GM23338 (cell line): ENCODE measurements at regions not wholly inside any gene's neighbourhood (a gene's known extent, or its start where the extent isn't known, plus 50 kb on each side); places are given as distances from the start of the nearest gene placed in this dataset.

Experiments used
- ATAC-seq: fragments of 200-7000 bp; cut with Tn5 transposase; 3 replicates; pipeline ENCODE4 v1.9.1; 2020
- DNase-seq: peaks from one replicate; pipeline ENCODE4 v3.0.0-alpha.2; 2015; ENCODE audit warnings: low spot score
- H2AFZ ChIP-seq: fragments of 200-600 bp; sonication (generic); 2 replicates; pipeline ENCODE4 v1.8.0; 2016; ENCODE audit warnings: antibody characterized with exemption, mild to moderate bottlenecking, moderate library complexity
- H3F3A ChIP-seq: fragments of 200-600 bp; sonication (generic); replicated peaks from 2 replicates; pipeline ENCODE4 v1.8.0; 2017; ENCODE audit warnings: antibody characterized with exemption, mixed run types, low read depth
- H3K27ac ChIP-seq: fragments of 200-600 bp; sonication (generic); 2 replicates; pipeline ENCODE4 v1.6.1; 2016; ENCODE audit warnings: low read depth
- H3K27me3 ChIP-seq: fragments of 200-600 bp; sonication (generic); 2 replicates; pipeline ENCODE4 v1.8.0; 2016; ENCODE audit warnings: mild to moderate bottlenecking, mixed run types, moderate library complexity; ENCODE audit not compliant: insufficient read depth
- H3K36me3 ChIP-seq: fragments of 200-600 bp; sonication (generic); 2 replicates; pipeline ENCODE4 v1.8.0; 2016; ENCODE audit warnings: mild to moderate bottlenecking; ENCODE audit not compliant: insufficient read depth
- H3K4me1 ChIP-seq: fragments of 200-600 bp; sonication (generic); 2 replicates; pipeline ENCODE4 v1.8.0; 2016; ENCODE audit warnings: mild to moderate bottlenecking, moderate library complexity; ENCODE audit not compliant: insufficient read depth
- H3K4me2 ChIP-seq: fragments of 200-600 bp; sonication (generic); 2 replicates; pipeline ENCODE4 v1.7.1; 2017; ENCODE audit warnings: mixed run types
- H3K4me3 ChIP-seq: fragments of 200-600 bp; sonication (generic); 2 replicates; pipeline ENCODE4 v1.6.1; 2016; ENCODE audit warnings: mixed run types
- H3K79me2 ChIP-seq: fragments of 200-600 bp; sonication (generic); replicated peaks from 2 replicates; pipeline ENCODE4 v1.8.0; 2017; ENCODE audit warnings: mild to moderate bottlenecking; ENCODE audit not compliant: insufficient read depth
- H3K9me2 ChIP-seq: fragments of 200-600 bp; sonication (generic); 2 replicates; pipeline ENCODE4 v1.8.0; 2017; ENCODE audit not compliant: insufficient read depth
- H4K20me1 ChIP-seq: fragments of 200-600 bp; sonication (generic); replicated peaks from 2 replicates; pipeline ENCODE4 v1.8.0; 2017; ENCODE audit warnings: mild to moderate bottlenecking; ENCODE audit not compliant: insufficient read depth
- H3K27ac Mint-ChIP-seq: 2 replicates; pipeline ENCODE4 v1.8.0; 2020; ENCODE audit warnings: inconsistent platforms, mild to moderate bottlenecking, moderate library complexity, mixed read lengths
- H3K27me3 Mint-ChIP-seq: 3 replicates; pipeline ENCODE4 v1.8.0; 2022; ENCODE audit warnings: low read depth, mild to moderate bottlenecking, moderate library complexity, mixed read lengths, inconsistent platforms; ENCODE audit not compliant: insufficient read depth, poor library complexity
- H3K36me3 Mint-ChIP-seq: 3 replicates; pipeline ENCODE4 v1.8.0; 2021; ENCODE audit warnings: low read depth, mild to moderate bottlenecking, inconsistent platforms, moderate library complexity, mixed read lengths
- H3K4me1 Mint-ChIP-seq: 3 replicates; pipeline ENCODE4 v1.8.0; 2020; ENCODE audit warnings: mild to moderate bottlenecking, inconsistent platforms, mixed read lengths
- H3K4me3 Mint-ChIP-seq: 3 replicates; pipeline ENCODE4 v1.8.0; 2021; ENCODE audit warnings: moderate library complexity, mild to moderate bottlenecking, inconsistent platforms, mixed read lengths
- H3K9me3 Mint-ChIP-seq: 3 replicates; pipeline ENCODE4 v1.8.0; 2020; ENCODE audit warnings: moderate library complexity, mild to moderate bottlenecking, inconsistent platforms, mixed read lengths
- CREB1 ChIP-seq: fragments of 250-450 bp; sonication (Bioruptor Pico); IDR thresholded peaks from 2 replicates; pipeline ENCODE4 v1.5.0; 2020; ENCODE audit warnings: low read depth, mild to moderate bottlenecking, moderate library complexity
- EZH2phosphoT487 ChIP-seq: fragments of 200-600 bp; sonication (generic); IDR thresholded peaks from one replicate; pipeline ENCODE4 v1.8.1; 2018; ENCODE audit warnings: antibody characterized with exemption; ENCODE audit not compliant: unreplicated experiment
- JUNB ChIP-seq: IDR thresholded peaks from one replicate; pipeline ENCODE4 v1.6.1; 2016; ENCODE audit warnings: antibody characterized with exemption; ENCODE audit not compliant: unreplicated experiment
- NANOG ChIP-seq: IDR thresholded peaks from 2 replicates; pipeline ENCODE4 v1.6.1; 2016; ENCODE audit warnings: antibody characterized with exemption, borderline replicate concordance
- ZNF331 ChIP-seq: fragments of 250-450 bp; sonication (Bioruptor Pico); IDR thresholded peaks from 2 replicates; pipeline ENCODE4 v1.5.0; 2020; ENCODE audit warnings: low read depth, mild to moderate bottlenecking, moderate library complexity
- TF ChIP-seq, protein P1 (sequence below): fragments of 250-450 bp; sonication (Bioruptor Pico); IDR thresholded peaks from 2 replicates; pipeline ENCODE4 v1.5.0; 2020; ENCODE audit warnings: mild to moderate bottlenecking, moderate library complexity
- TF ChIP-seq, protein P2 (sequence below), 2 experiments: fragments of 200-600 bp in 1 of 2; sonication (generic) in 1 of 2; conservative IDR thresholded peaks; 2 replicates each; pipeline versions ENCODE4 v1.5.1 to v1.6.1; 2016 to 2017; ENCODE audit warnings: antibody characterized with exemption in 2 of 2, low read depth in 2 of 2, mild to moderate bottlenecking in 2 of 2, moderate library complexity in 1 of 2

DNA sequence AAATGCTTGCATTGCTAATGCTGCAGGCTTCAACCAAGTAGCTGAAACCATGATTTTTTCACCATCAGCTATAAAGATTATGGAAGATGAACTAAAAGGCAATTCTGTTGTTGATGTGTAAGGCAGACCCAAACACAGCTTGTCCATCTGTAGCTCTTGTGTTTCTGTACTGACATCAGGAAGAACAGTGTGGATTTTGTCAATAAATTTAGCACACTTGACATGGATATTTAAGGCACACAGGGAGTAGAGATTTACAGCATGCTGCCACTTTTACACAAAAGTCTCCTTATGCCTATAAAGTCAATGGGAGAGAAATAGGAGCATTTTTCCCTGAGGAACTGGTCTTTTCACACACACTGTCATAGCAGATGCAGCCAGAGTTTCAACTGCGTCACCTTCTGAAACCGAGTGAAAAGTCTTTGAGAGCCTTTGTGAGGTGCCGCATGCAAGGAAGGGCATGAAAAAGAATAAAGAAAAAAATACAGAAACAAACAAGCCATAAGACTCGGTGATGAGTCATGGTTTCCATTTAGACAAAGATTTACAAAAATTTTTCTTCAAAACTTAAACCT, 261.4 kb upstream of the TFAP2D start (continued):
- TF ChIP-seq, protein P1, sequence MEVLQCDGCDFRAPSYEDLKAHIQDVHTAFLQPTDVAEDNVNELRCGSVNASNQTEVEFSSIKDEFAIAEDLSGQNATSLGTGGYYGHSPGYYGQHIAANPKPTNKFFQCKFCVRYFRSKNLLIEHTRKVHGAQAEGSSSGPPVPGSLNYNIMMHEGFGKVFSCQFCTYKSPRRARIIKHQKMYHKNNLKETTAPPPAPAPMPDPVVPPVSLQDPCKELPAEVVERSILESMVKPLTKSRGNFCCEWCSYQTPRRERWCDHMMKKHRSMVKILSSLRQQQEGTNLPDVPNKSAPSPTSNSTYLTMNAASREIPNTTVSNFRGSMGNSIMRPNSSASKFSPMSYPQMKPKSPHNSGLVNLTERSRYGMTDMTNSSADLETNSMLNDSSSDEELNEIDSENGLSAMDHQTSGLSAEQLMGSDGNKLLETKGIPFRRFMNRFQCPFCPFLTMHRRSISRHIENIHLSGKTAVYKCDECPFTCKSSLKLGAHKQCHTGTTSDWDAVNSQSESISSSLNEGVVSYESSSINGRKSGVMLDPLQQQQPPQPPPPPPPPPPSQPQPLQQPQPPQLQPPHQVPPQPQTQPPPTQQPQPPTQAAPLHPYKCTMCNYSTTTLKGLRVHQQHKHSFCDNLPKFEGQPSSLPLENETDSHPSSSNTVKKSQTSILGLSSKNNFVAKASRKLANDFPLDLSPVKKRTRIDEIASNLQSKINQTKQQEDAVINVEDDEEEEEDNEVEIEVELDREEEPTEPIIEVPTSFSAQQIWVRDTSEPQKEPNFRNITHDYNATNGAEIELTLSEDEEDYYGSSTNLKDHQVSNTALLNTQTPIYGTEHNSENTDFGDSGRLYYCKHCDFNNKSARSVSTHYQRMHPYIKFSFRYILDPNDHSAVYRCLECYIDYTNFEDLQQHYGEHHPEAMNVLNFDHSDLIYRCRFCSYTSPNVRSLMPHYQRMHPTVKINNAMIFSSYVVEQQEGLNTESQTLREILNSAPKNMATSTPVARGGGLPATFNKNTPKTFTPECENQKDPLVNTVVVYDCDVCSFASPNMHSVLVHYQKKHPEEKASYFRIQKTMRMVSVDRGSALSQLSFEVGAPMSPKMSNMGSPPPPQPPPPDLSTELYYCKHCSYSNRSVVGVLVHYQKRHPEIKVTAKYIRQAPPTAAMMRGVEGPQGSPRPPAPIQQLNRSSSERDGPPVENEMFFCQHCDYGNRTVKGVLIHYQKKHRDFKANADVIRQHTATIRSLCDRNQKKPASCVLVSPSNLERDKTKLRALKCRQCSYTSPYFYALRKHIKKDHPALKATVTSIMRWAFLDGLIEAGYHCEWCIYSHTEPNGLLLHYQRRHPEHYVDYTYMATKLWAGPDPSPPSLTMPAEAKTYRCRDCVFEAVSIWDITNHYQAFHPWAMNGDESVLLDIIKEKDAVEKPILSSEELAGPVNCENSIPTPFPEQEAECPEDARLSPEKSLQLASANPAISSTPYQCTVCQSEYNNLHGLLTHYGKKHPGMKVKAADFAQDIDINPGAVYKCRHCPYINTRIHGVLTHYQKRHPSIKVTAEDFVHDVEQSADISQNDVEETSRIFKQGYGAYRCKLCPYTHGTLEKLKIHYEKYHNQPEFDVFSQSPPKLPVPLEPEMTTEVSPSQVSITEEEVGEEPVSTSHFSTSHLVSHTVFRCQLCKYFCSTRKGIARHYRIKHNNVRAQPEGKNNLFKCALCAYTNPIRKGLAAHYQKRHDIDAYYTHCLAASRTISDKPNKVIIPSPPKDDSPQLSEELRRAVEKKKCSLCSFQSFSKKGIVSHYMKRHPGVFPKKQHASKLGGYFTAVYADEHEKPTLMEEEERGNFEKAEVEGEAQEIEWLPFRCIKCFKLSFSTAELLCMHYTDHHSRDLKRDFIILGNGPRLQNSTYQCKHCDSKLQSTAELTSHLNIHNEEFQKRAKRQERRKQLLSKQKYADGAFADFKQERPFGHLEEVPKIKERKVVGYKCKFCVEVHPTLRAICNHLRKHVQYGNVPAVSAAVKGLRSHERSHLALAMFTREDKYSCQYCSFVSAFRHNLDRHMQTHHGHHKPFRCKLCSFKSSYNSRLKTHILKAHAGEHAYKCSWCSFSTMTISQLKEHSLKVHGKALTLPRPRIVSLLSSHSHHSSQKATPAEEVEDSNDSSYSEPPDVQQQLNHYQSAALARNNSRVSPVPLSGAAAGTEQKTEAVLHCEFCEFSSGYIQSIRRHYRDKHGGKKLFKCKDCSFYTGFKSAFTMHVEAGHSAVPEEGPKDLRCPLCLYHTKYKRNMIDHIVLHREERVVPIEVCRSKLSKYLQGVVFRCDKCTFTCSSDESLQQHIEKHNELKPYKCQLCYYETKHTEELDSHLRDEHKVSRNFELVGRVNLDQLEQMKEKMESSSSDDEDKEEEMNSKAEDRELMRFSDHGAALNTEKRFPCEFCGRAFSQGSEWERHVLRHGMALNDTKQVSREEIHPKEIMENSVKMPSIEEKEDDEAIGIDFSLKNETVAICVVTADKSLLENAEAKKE (CRISPR knock-in tag), result no peak
- no peak for TF ChIP-seq EZH2phosphoT487
- TF ChIP-seq CREB1 (CRISPR knock-in tag), result no peak
- TF ChIP-seq ZNF331, result no peak
- TF ChIP-seq JUNB, result no peak

DNA sequence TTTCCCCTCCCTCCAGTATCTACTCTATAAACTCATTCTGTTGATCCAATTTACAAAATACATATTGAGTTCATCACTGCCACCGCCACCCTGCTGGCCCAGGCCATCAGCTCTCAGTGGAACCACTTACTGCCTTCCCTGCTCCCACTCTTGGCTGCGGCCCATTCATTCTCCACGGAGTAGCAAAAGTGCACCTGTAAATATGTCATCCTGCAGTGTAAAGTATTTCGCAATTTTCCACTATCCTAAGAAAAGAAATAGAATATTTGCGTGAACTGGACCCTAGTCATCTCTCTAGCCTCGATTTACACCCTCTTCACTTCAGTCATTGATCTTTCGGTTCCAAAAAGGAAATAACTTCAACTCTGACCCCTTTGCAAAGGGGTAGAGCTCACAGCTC, 258.3 kb upstream of the TFAP2D start:
- Mint-ChIP-seq H3K9me3 (no peaks in the 10 kb centered on the region), H3K27me3 (no peaks in the 10 kb centered on the region), H3K27ac (no peak overlapping the region), H3K4me3 (no peak overlapping the region), H3K36me3 (no peaks in the 10 kb centered on the region), H3K4me1 (peaks cover 5% of the 10 kb centered on the region; the same call in 2 of the 3 replicates)
- Histone ChIP-seq H3K4me1 (no peaks in the 10 kb centered on the region), H3F3A (no peaks in the 10 kb centered on the region), H3K4me2 (no peak overlapping the region), H4K20me1 (no peaks in the 10 kb centered on the region), H3K27me3 (no peaks in the 10 kb centered on the region), H3K27ac (no peak overlapping the region), H3K79me2 (no peaks in the 10 kb centered on the region), H2AFZ (no peak overlapping the region), H3K36me3 (no peaks in the 10 kb centered on the region), H3K4me3 (no peak overlapping the region), H3K9me2 (no peaks in the 10 kb centered on the region)
- no peak for DNase-seq
- no peak for ATAC-seq
- no peak for TF ChIP-seq NANOG
- TF ChIP-seq, protein P2, sequence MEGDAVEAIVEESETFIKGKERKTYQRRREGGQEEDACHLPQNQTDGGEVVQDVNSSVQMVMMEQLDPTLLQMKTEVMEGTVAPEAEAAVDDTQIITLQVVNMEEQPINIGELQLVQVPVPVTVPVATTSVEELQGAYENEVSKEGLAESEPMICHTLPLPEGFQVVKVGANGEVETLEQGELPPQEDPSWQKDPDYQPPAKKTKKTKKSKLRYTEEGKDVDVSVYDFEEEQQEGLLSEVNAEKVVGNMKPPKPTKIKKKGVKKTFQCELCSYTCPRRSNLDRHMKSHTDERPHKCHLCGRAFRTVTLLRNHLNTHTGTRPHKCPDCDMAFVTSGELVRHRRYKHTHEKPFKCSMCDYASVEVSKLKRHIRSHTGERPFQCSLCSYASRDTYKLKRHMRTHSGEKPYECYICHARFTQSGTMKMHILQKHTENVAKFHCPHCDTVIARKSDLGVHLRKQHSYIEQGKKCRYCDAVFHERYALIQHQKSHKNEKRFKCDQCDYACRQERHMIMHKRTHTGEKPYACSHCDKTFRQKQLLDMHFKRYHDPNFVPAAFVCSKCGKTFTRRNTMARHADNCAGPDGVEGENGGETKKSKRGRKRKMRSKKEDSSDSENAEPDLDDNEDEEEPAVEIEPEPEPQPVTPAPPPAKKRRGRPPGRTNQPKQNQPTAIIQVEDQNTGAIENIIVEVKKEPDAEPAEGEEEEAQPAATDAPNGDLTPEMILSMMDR (conservative IDR thresholded peaks at IDR 0.05; ENCODE audit: low read depth in 2 of 2), result no peak
- TF ChIP-seq, protein P1 (CRISPR knock-in tag), result no peak
